ENCODE measurements at regions not wholly inside any gene's neighbourhood (a gene's known extent, or its start where the extent isn't known, plus 50 kb on each side); places are given as distances from the start of the nearest gene placed in this dataset.

- no peaks in the 10 kb centered on the region for H3K9me3 ChIP-seq (ENCODE audit: insufficient read depth, low read length)
- no peaks in the 10 kb centered on the region for H3K79me2 ChIP-seq (ENCODE audit: insufficient read depth, low read length)
- no peak overlapping the region for H2AFZ ChIP-seq (ENCODE audit: low read depth, low read length, severe bottlenecking)
- H3F3A ChIP-seq (ENCODE audit: insufficient read depth) = no peaks in the 10 kb centered on the region
- H3K27me3 ChIP-seq (ENCODE audit: low read length) = no peaks in the 10 kb centered on the region
- H3K9me2 ChIP-seq (replicated peaks; ENCODE audit: insufficient read depth, low read length) = no peaks in the 10 kb centered on the region
- no peak overlapping the region for H3K4me2 ChIP-seq (ENCODE audit: low read depth, low read length, poor library complexity, severe bottlenecking)
- TF ChIP-seq EZH2phosphoT487 (conservative IDR thresholded peaks at IDR 0.05; ENCODE audit: low read length) (no peak), CTCF (IDR thresholded peaks at IDR 0.05; ENCODE audit: insufficient read depth, low read length, poor library complexity, severe bottlenecking) (no peak)
- H3K4me3 ChIP-seq (ENCODE audit: insufficient read depth, low read length, poor library complexity, severe bottlenecking) = no peak overlapping the region
- H3K9ac ChIP-seq (ENCODE audit: low read length) = no peak overlapping the region
- no peaks in the 10 kb centered on the region for H3K36me3 ChIP-seq (ENCODE audit: low read length)
- H4K20me1 ChIP-seq (ENCODE audit: low read depth, low read length) = no peaks in the 10 kb centered on the region
- no peak overlapping the region for H3K27ac ChIP-seq (ENCODE audit: low read depth, low read length)
Observed at GRCh38 chr1:238101923-238102322, 211.2 kb upstream of the ZP4 start.

- no peaks in the 10 kb centered on the region for H3F3A ChIP-seq (ENCODE audit: insufficient read depth)
- H3K79me2 ChIP-seq (ENCODE audit: insufficient read depth, low read length) = no peaks in the 10 kb centered on the region
- no peaks in the 10 kb centered on the region for H4K20me1 ChIP-seq (ENCODE audit: low read depth, low read length)
- no peaks in the 10 kb centered on the region for H3K36me3 ChIP-seq (ENCODE audit: low read length)
- no peaks in the 10 kb centered on the region for H3K9me2 ChIP-seq (replicated peaks; ENCODE audit: insufficient read depth, low read length)
- no peak for TF ChIP-seq CTCF (IDR thresholded peaks at IDR 0.05; ENCODE audit: insufficient read depth, low read length, poor library complexity, severe bottlenecking)
- no peak for TF ChIP-seq EZH2phosphoT487 (conservative IDR thresholded peaks at IDR 0.05; ENCODE audit: low read length)
- H3K4me2 ChIP-seq (ENCODE audit: low read depth, low read length, poor library complexity, severe bottlenecking) = no peak overlapping the region
- no peak overlapping the region for H3K4me3 ChIP-seq (ENCODE audit: insufficient read depth, low read length, poor library complexity, severe bottlenecking)
- no peak overlapping the region for H3K9ac ChIP-seq (ENCODE audit: low read length)
- no peak overlapping the region for H2AFZ ChIP-seq (ENCODE audit: low read depth, low read length, severe bottlenecking)
- H3K9me3 ChIP-seq (ENCODE audit: insufficient read depth, low read length) = no peaks in the 10 kb centered on the region
- no peak overlapping the region for H3K27ac ChIP-seq (ENCODE audit: low read depth, low read length)
- H3K27me3 ChIP-seq (ENCODE audit: low read length) = no peaks in the 10 kb centered on the region
Observed at GRCh38 chr1:238099871-238100270, 209.1 kb upstream of the ZP4 start.

- H3K9me3 ChIP-seq (ENCODE audit: insufficient read depth, low read length) = no peaks in the 10 kb centered on the region
- no peak overlapping the region for H3K4me2 ChIP-seq (ENCODE audit: low read depth, low read length, poor library complexity, severe bottlenecking)
- no peak overlapping the region for H3K9ac ChIP-seq (ENCODE audit: low read length)
- no peaks in the 10 kb centered on the region for H3F3A ChIP-seq (ENCODE audit: insufficient read depth)
- H2AFZ ChIP-seq (ENCODE audit: low read depth, low read length, severe bottlenecking) = no peak overlapping the region
- no peaks in the 10 kb centered on the region for H3K27me3 ChIP-seq (ENCODE audit: low read length)
- H3K9me2 ChIP-seq (replicated peaks; ENCODE audit: insufficient read depth, low read length) = no peaks in the 10 kb centered on the region
- no peak for TF ChIP-seq EZH2phosphoT487 (conservative IDR thresholded peaks at IDR 0.05; ENCODE audit: low read length)
- no peak for TF ChIP-seq CTCF (IDR thresholded peaks at IDR 0.05; ENCODE audit: insufficient read depth, low read length, poor library complexity, severe bottlenecking)
- H4K20me1 ChIP-seq (ENCODE audit: low read depth, low read length) = no peaks in the 10 kb centered on the region
- no peaks in the 10 kb centered on the region for H3K79me2 ChIP-seq (ENCODE audit: insufficient read depth, low read length)
- no peak overlapping the region for H3K27ac ChIP-seq (ENCODE audit: low read depth, low read length)
- no peaks in the 10 kb centered on the region for H3K36me3 ChIP-seq (ENCODE audit: low read length)
- no peak overlapping the region for H3K4me3 ChIP-seq (ENCODE audit: insufficient read depth, low read length, poor library complexity, severe bottlenecking)
Observed at GRCh38 chr1:238089615-238090014, 198.9 kb upstream of the ZP4 start.
